GM23338 (cell line): ENCODE measurements at regions not wholly inside any gene's neighbourhood (a gene's known extent, or its start where the extent isn't known, plus 50 kb on each side); places are given as distances from the start of the nearest gene placed in this dataset.

ENCODE experiments used
- ATAC-seq: fragments of 200-7000 bp; cut with Tn5 transposase; 3 replicates; pipeline ENCODE4 v1.9.1; 2020
- DNase-seq: peaks from one replicate; pipeline ENCODE4 v3.0.0-alpha.2; 2015; ENCODE audit warnings: low spot score
- H2AFZ ChIP-seq: fragments of 200-600 bp; sonication (generic); 2 replicates; pipeline ENCODE4 v1.8.0; 2016; ENCODE audit warnings: antibody characterized with exemption, mild to moderate bottlenecking, moderate library complexity
- H3F3A ChIP-seq: fragments of 200-600 bp; sonication (generic); replicated peaks from 2 replicates; pipeline ENCODE4 v1.8.0; 2017; ENCODE audit warnings: antibody characterized with exemption, mixed run types, low read depth
- H3K27ac ChIP-seq: fragments of 200-600 bp; sonication (generic); 2 replicates; pipeline ENCODE4 v1.6.1; 2016; ENCODE audit warnings: low read depth
- H3K27me3 ChIP-seq: fragments of 200-600 bp; sonication (generic); 2 replicates; pipeline ENCODE4 v1.8.0; 2016; ENCODE audit warnings: mild to moderate bottlenecking, mixed run types, moderate library complexity; ENCODE audit not compliant: insufficient read depth
- H3K36me3 ChIP-seq: fragments of 200-600 bp; sonication (generic); 2 replicates; pipeline ENCODE4 v1.8.0; 2016; ENCODE audit warnings: mild to moderate bottlenecking; ENCODE audit not compliant: insufficient read depth
- H3K4me1 ChIP-seq: fragments of 200-600 bp; sonication (generic); 2 replicates; pipeline ENCODE4 v1.8.0; 2016; ENCODE audit warnings: mild to moderate bottlenecking, moderate library complexity; ENCODE audit not compliant: insufficient read depth
- H3K4me2 ChIP-seq: fragments of 200-600 bp; sonication (generic); 2 replicates; pipeline ENCODE4 v1.7.1; 2017; ENCODE audit warnings: mixed run types
- H3K4me3 ChIP-seq: fragments of 200-600 bp; sonication (generic); 2 replicates; pipeline ENCODE4 v1.6.1; 2016; ENCODE audit warnings: mixed run types
- H3K79me2 ChIP-seq: fragments of 200-600 bp; sonication (generic); replicated peaks from 2 replicates; pipeline ENCODE4 v1.8.0; 2017; ENCODE audit warnings: mild to moderate bottlenecking; ENCODE audit not compliant: insufficient read depth
- H3K9me2 ChIP-seq: fragments of 200-600 bp; sonication (generic); 2 replicates; pipeline ENCODE4 v1.8.0; 2017; ENCODE audit not compliant: insufficient read depth
- H4K20me1 ChIP-seq: fragments of 200-600 bp; sonication (generic); replicated peaks from 2 replicates; pipeline ENCODE4 v1.8.0; 2017; ENCODE audit warnings: mild to moderate bottlenecking; ENCODE audit not compliant: insufficient read depth
- H3K27ac Mint-ChIP-seq: 2 replicates; pipeline ENCODE4 v1.8.0; 2020; ENCODE audit warnings: inconsistent platforms, mild to moderate bottlenecking, moderate library complexity, mixed read lengths
- H3K27me3 Mint-ChIP-seq: 3 replicates; pipeline ENCODE4 v1.8.0; 2022; ENCODE audit warnings: low read depth, mild to moderate bottlenecking, moderate library complexity, mixed read lengths, inconsistent platforms; ENCODE audit not compliant: insufficient read depth, poor library complexity
- H3K36me3 Mint-ChIP-seq: 3 replicates; pipeline ENCODE4 v1.8.0; 2021; ENCODE audit warnings: low read depth, mild to moderate bottlenecking, inconsistent platforms, moderate library complexity, mixed read lengths
- H3K4me1 Mint-ChIP-seq: 3 replicates; pipeline ENCODE4 v1.8.0; 2020; ENCODE audit warnings: mild to moderate bottlenecking, inconsistent platforms, mixed read lengths
- H3K4me3 Mint-ChIP-seq: 3 replicates; pipeline ENCODE4 v1.8.0; 2021; ENCODE audit warnings: moderate library complexity, mild to moderate bottlenecking, inconsistent platforms, mixed read lengths
- H3K9me3 Mint-ChIP-seq: 3 replicates; pipeline ENCODE4 v1.8.0; 2020; ENCODE audit warnings: moderate library complexity, mild to moderate bottlenecking, inconsistent platforms, mixed read lengths
- CREB1 ChIP-seq: fragments of 250-450 bp; sonication (Bioruptor Pico); IDR thresholded peaks from 2 replicates; pipeline ENCODE4 v1.5.0; 2020; ENCODE audit warnings: low read depth, mild to moderate bottlenecking, moderate library complexity
- CTCF ChIP-seq, 2 experiments: fragments of 200-600 bp in 1 of 2; sonication (generic) in 1 of 2; conservative IDR thresholded peaks; 2 replicates each; pipeline versions ENCODE4 v1.5.1 to v1.6.1; 2016 to 2017; ENCODE audit warnings: antibody characterized with exemption in 2 of 2, low read depth in 2 of 2, mild to moderate bottlenecking in 2 of 2, moderate library complexity in 1 of 2
- EZH2 ChIP-seq: fragments of 200-600 bp; sonication (generic); IDR thresholded peaks from one replicate; pipeline ENCODE4 v1.8.0; 2017; ENCODE audit warnings: antibody characterized with exemption, mild to moderate bottlenecking, low read depth; ENCODE audit not compliant: unreplicated experiment
- EZH2phosphoT487 ChIP-seq: fragments of 200-600 bp; sonication (generic); IDR thresholded peaks from one replicate; pipeline ENCODE4 v1.8.1; 2018; ENCODE audit warnings: antibody characterized with exemption; ENCODE audit not compliant: unreplicated experiment
- JUNB ChIP-seq: IDR thresholded peaks from one replicate; pipeline ENCODE4 v1.6.1; 2016; ENCODE audit warnings: antibody characterized with exemption; ENCODE audit not compliant: unreplicated experiment
- NANOG ChIP-seq: IDR thresholded peaks from 2 replicates; pipeline ENCODE4 v1.6.1; 2016; ENCODE audit warnings: antibody characterized with exemption, borderline replicate concordance
- POLR2AphosphoS5 ChIP-seq: IDR thresholded peaks from 2 replicates; pipeline ENCODE4 v1.6.1; 2016; ENCODE audit warnings: antibody characterized with exemption, low read depth
- STAT1 ChIP-seq: IDR thresholded peaks from one replicate; pipeline ENCODE4 v1.6.1; 2016; ENCODE audit warnings: antibody characterized with exemption; ENCODE audit not compliant: unreplicated experiment
- ZNF114 ChIP-seq: fragments of 250-450 bp; sonication (Bioruptor Pico); IDR thresholded peaks from 2 replicates; pipeline ENCODE4 v1.5.0; 2020; ENCODE audit warnings: mild to moderate bottlenecking, moderate library complexity
- ZNF331 ChIP-seq: fragments of 250-450 bp; sonication (Bioruptor Pico); IDR thresholded peaks from 2 replicates; pipeline ENCODE4 v1.5.0; 2020; ENCODE audit warnings: low read depth, mild to moderate bottlenecking, moderate library complexity
- ZNF462 ChIP-seq: fragments of 250-450 bp; sonication (Bioruptor Pico); IDR thresholded peaks from 2 replicates; pipeline ENCODE4 v1.5.0; 2020; ENCODE audit warnings: mild to moderate bottlenecking, moderate library complexity
- TF ChIP-seq, protein P1 (sequence below): IDR thresholded peaks from 2 replicates; pipeline ENCODE4 v1.6.1; 2016; ENCODE audit warnings: antibody characterized with exemption
- TF ChIP-seq, protein P2 (sequence below): IDR thresholded peaks from one replicate; pipeline ENCODE4 v1.6.1; 2018; ENCODE audit warnings: antibody characterized with exemption; ENCODE audit not compliant: unreplicated experiment

- Mint-ChIP-seq H3K9me3 (no peaks in the 10 kb centered on the region), H3K4me3 (no peak overlapping the region), H3K36me3 (no peaks in the 10 kb centered on the region), H3K27ac (no peak overlapping the region), H3K27me3 (peaks cover 5% of the 10 kb centered on the region), H3K4me1 (no peaks in the 10 kb centered on the region)
- no peak overlapping the region for H2AFZ ChIP-seq
- H4K20me1 ChIP-seq: no peaks in the 10 kb centered on the region
- no peaks in the 10 kb centered on the region for H3F3A ChIP-seq
- ATAC-seq (no peak), DNase-seq (no peak)
- no peak overlapping the region for H3K4me2 ChIP-seq
- no peak overlapping the region for H3K4me3 ChIP-seq
- no peaks in the 10 kb centered on the region for H3K4me1 ChIP-seq
- no peaks in the 10 kb centered on the region for H3K9me2 ChIP-seq
- no peaks in the 10 kb centered on the region for H3K27me3 ChIP-seq
- H3K79me2 ChIP-seq: no peaks in the 10 kb centered on the region
- no peak overlapping the region for H3K27ac ChIP-seq
- TF ChIP-seq ZNF331 (CRISPR knock-in tag) (no peak), EZH2phosphoT487 (no peak), ZNF114 (CRISPR knock-in tag) (no peak), STAT1 (no peak), EZH2 (no peak), JUNB (no peak), NANOG (no peak), POLR2AphosphoS5 (no peak), ZNF462 (no peak), CREB1 (no peak), CTCF (conservative IDR thresholded peaks at IDR 0.05; ENCODE audit: low read depth in 2 of 2) (no peak)
- TF ChIP-seq, protein P1, sequence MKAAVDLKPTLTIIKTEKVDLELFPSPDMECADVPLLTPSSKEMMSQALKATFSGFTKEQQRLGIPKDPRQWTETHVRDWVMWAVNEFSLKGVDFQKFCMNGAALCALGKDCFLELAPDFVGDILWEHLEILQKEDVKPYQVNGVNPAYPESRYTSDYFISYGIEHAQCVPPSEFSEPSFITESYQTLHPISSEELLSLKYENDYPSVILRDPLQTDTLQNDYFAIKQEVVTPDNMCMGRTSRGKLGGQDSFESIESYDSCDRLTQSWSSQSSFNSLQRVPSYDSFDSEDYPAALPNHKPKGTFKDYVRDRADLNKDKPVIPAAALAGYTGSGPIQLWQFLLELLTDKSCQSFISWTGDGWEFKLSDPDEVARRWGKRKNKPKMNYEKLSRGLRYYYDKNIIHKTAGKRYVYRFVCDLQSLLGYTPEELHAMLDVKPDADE: no peak
- TF ChIP-seq, protein P2, sequence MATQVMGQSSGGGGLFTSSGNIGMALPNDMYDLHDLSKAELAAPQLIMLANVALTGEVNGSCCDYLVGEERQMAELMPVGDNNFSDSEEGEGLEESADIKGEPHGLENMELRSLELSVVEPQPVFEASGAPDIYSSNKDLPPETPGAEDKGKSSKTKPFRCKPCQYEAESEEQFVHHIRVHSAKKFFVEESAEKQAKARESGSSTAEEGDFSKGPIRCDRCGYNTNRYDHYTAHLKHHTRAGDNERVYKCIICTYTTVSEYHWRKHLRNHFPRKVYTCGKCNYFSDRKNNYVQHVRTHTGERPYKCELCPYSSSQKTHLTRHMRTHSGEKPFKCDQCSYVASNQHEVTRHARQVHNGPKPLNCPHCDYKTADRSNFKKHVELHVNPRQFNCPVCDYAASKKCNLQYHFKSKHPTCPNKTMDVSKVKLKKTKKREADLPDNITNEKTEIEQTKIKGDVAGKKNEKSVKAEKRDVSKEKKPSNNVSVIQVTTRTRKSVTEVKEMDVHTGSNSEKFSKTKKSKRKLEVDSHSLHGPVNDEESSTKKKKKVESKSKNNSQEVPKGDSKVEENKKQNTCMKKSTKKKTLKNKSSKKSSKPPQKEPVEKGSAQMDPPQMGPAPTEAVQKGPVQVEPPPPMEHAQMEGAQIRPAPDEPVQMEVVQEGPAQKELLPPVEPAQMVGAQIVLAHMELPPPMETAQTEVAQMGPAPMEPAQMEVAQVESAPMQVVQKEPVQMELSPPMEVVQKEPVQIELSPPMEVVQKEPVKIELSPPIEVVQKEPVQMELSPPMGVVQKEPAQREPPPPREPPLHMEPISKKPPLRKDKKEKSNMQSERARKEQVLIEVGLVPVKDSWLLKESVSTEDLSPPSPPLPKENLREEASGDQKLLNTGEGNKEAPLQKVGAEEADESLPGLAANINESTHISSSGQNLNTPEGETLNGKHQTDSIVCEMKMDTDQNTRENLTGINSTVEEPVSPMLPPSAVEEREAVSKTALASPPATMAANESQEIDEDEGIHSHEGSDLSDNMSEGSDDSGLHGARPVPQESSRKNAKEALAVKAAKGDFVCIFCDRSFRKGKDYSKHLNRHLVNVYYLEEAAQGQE: no peak
- H3K36me3 ChIP-seq: no peaks in the 10 kb centered on the region
Observed at GRCh38 chr4:176385601-176386000, 65.8 kb downstream of the SPCS3 start.
